MM.1S (cell line): ENCODE measurements at regions not wholly inside any gene's neighbourhood (a gene's known extent, or its start where the extent isn't known, plus 50 kb on each side); places are given as distances from the start of the nearest gene placed in this dataset.

Experiments
- CTCF ChIP-seq: fragments of 300-600 bp; sonication (generic); IDR thresholded peaks from 2 replicates; pipeline ENCODE4 v1.5.1; 2016; ENCODE audit warnings: antibody characterized with exemption, low read length, mixed read lengths
- EZH2 ChIP-seq: fragments of 300-600 bp; sonication (generic); optimal IDR thresholded peaks from 2 replicates; pipeline ENCODE3; 2017; ENCODE audit warnings: low read depth, mild to moderate bottlenecking, antibody characterized with exemption, low read length, mixed read lengths

GRCh38 chr12:127857661-127858060 lies 409.3 kb upstream of the TMEM132C start:
- TF ChIP-seq CTCF (no peak), EZH2 (no peak)
